IPS DF 6.9 (cell line): ENCODE measurements at regions not wholly inside any gene's neighbourhood (a gene's known extent, or its start where the extent isn't known, plus 50 kb on each side); places are given as distances from the start of the nearest gene placed in this dataset.

Experiments
- DNase-seq: peaks from one replicate; pipeline ENCODE4 v3.0.0-alpha.2; 2013; ENCODE audit warnings: low read depth, low spot score
- H3K27ac ChIP-seq: one replicate; pipeline ENCODE4 v1.5.1; 2013; ENCODE audit warnings: low read length, control low read depth
- H3K27me3 ChIP-seq: 2 replicates; pipeline ENCODE4 v1.6.1; 2013; ENCODE audit warnings: mild to moderate bottlenecking, low read length; ENCODE audit not compliant: control insufficient read depth, insufficient read depth
- H3K36me3 ChIP-seq: 2 replicates; pipeline ENCODE4 v1.6.1; 2013; ENCODE audit warnings: low read length; ENCODE audit not compliant: control insufficient read depth, insufficient read depth
- H3K4me1 ChIP-seq: 2 replicates; pipeline ENCODE4 v1.6.1; 2013; ENCODE audit warnings: low read length; ENCODE audit not compliant: control insufficient read depth, insufficient read depth
- H3K4me3 ChIP-seq: 2 replicates; pipeline ENCODE4 v1.5.1; 2013; ENCODE audit warnings: mild to moderate bottlenecking, low read length
- H3K9me3 ChIP-seq: 2 replicates; pipeline ENCODE4 v1.6.1; 2013; ENCODE audit warnings: low read length, inconsistent platforms; ENCODE audit not compliant: control insufficient read depth, insufficient read depth
- WGBS: extraction: QIAGEN DNeasy Blood & Tissue Kit; methylation state at CpG from one replicate; pipeline ENCODE4 v1.1.7; 2013; ENCODE audit warnings: mixed read lengths, missing lambda C conversion rate; ENCODE audit not compliant: insufficient read length, insufficient coverage; 5-methylcytosine and 5-hydroxymethylcytosine counted together

DNA sequence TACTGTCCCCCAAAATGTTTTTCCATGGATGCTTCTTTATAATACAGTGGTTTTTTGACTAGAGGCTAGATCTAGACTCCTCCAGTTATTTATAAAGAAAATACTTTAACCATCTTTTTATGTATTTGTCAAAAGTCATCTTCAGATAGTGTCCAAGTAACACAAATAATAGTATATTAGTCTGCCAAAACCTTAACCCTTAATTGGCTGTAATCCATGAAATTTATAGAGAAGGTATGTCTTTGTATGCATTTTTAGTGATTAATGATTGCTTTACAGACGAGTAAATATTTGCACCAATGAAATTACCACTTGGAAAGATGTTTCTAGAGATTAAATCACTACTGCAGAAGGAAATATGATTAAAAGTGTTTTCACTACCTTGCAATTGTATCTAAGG, 451.8 kb upstream of the NRXN1 start:
- no peaks in the 10 kb centered on the region for H3K27me3 ChIP-seq
- no peak for DNase-seq
- H3K4me3 ChIP-seq = no peak overlapping the region
- no CpG with 5 or more reads among the region's 1 CpG for WGBS
- no peak overlapping the region for H3K27ac ChIP-seq
- no peaks in the 10 kb centered on the region for H3K4me1 ChIP-seq
- H3K9me3 ChIP-seq = no peaks in the 10 kb centered on the region
- no peaks in the 10 kb centered on the region for H3K36me3 ChIP-seq

DNA sequence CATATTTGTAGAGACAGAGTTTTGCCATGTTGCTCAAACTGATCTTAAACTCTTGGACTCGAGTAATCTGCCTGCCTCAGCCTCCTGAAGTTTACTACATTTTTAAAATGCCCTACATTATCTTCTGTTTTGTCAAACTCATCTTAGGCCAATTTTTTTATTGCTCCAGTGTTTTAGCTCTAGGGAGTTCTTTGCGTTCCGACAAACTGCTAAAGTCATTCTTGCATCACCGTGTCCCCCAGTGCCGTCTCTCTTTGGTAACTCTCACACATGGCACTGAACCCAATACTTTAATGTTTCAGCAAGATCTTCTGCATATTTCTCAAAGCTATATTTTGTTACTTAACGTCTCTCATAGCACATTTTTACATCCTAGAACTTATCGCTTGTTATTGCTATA, 440.9 kb upstream of the NRXN1 start:
- no peaks in the 10 kb centered on the region for H3K4me1 ChIP-seq
- H3K4me3 ChIP-seq = no peak overlapping the region
- no CpG with 5 or more reads among the region's 7 CpGs for WGBS
- H3K36me3 ChIP-seq = no peaks in the 10 kb centered on the region
- H3K27ac ChIP-seq = no peak overlapping the region
- DNase-seq = no peak
- H3K9me3 ChIP-seq = no peaks in the 10 kb centered on the region
- no peaks in the 10 kb centered on the region for H3K27me3 ChIP-seq

DNA sequence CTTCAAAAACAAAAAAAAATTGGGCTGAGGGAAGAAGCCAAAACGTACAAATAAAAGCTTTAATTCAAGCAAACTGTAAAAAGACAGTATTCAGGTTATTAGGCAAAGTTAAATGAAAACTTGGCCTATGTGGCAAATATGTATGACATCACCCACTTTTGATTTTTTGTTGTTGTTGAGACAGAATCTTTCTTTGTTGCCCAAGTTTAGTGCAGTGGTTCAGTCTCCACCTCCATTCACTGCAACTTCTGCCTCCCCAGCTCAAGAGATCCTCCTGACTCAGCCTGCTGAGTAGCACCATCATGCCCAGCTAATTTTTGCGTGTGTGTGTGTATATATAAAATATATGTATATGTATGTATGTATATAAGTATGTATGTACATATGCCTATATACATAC, 440.4 kb upstream of the NRXN1 start:
- H3K27me3 ChIP-seq = no peaks in the 10 kb centered on the region
- no peak overlapping the region for H3K4me3 ChIP-seq
- H3K36me3 ChIP-seq = no peaks in the 10 kb centered on the region
- H3K9me3 ChIP-seq = no peaks in the 10 kb centered on the region
- no peaks in the 10 kb centered on the region for H3K4me1 ChIP-seq
- WGBS = no CpG with 5 or more reads among the region's 2 CpGs
- H3K27ac ChIP-seq = no peak overlapping the region
- no peak for DNase-seq

DNA sequence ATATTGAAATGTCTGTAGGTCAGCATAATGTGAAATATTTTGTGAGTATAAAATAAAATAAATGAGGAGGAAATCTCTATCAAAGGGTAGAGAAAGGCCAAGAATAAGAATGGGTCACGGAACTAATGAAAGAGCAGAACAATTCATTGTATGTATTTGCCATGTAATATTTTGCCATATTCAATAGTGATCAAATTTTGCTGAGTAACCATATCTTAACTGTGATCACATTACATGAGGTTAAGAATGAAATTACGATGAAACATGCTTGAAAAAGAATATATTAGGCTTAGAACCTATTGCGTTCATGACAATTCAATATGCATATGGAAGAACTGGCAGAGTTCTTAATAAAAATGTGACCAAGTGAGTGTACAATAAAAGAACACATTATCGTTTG, 437.2 kb upstream of the NRXN1 start:
- H3K4me3 ChIP-seq = no peak overlapping the region
- H3K27me3 ChIP-seq = no peaks in the 10 kb centered on the region
- H3K36me3 ChIP-seq = no peaks in the 10 kb centered on the region
- no peaks in the 10 kb centered on the region for H3K9me3 ChIP-seq
- H3K27ac ChIP-seq = no peak overlapping the region
- no peak for DNase-seq
- H3K4me1 ChIP-seq = no peaks in the 10 kb centered on the region
- no CpG with 5 or more reads among the region's 4 CpGs for WGBS

DNA sequence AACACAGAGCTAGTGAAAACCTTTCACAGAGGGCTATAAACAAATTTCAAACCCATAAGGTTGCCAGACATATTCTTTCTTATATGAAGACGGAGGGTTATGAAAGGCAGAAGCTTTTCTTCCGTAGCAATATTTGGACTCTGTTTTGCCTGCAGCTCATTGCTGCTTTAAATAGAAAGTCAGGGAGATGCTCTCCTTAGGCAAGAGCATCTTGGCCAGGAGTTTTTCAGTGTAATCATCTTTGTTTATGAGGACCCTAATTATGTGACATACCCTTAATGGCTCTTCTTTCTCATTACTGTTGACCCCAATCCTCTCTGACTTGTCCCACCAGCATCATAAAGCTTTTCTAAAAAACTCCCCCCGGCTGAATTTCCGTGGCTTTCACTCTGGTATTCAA, 433.4 kb upstream of the NRXN1 start:
- Histone ChIP-seq H3K4me3 (no peak overlapping the region), H3K4me1 (no peaks in the 10 kb centered on the region), H3K27ac (no peak overlapping the region), H3K9me3 (no peaks in the 10 kb centered on the region), H3K36me3 (no peaks in the 10 kb centered on the region), H3K27me3 (no peaks in the 10 kb centered on the region)
- DNase-seq = no peak
- WGBS = no CpG with 5 or more reads among the region's 4 CpGs

DNA sequence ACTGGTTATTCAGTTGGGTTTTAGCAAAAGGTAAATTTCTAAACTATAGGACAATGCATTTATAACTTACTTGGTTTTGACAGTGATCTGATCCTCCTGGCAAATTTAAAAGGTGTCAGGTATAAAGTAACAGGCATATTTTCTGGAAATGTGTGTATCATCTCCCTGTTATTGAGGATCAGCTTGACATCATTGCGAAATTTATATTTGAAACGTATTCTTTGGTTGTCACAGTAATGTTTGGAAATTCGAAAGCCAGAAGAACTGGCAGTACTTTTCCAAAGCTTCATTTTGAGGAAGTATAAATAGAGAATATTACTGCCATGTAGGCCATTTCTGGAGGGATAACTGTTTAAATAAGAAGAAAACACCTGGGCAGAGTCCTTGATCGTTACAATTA, 422.2 kb upstream of the NRXN1 start:
- no peaks in the 10 kb centered on the region for H3K9me3 ChIP-seq
- no peaks in the 10 kb centered on the region for H3K36me3 ChIP-seq
- no peaks in the 10 kb centered on the region for H3K27me3 ChIP-seq
- no peak for DNase-seq
- no peaks in the 10 kb centered on the region for H3K4me1 ChIP-seq
- H3K4me3 ChIP-seq = no peak overlapping the region
- H3K27ac ChIP-seq = no peak overlapping the region
- WGBS = no CpG with 5 or more reads among the region's 4 CpGs

DNA sequence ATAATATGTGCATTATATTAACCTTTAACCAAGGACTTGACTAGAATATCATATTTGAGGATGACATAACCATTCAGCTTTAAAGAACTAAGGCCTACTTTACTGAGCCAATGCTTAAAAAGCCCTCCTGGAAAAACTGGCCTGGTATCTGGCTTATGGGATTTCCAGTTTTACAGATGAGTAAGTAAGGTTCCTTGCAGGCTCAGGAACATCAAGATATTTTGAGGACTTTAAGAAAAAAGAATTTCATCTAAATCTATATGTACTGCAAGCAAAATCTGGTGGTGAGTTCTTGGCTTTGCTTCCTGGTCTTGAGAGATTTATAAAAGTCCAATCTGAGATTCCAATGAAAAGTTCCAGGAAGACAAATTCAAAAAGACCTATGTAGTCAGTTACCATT, 417.0 kb upstream of the NRXN1 start:
- H3K9me3 ChIP-seq = no peaks in the 10 kb centered on the region
- H3K4me1 ChIP-seq = no peaks in the 10 kb centered on the region
- no peak for DNase-seq

DNA sequence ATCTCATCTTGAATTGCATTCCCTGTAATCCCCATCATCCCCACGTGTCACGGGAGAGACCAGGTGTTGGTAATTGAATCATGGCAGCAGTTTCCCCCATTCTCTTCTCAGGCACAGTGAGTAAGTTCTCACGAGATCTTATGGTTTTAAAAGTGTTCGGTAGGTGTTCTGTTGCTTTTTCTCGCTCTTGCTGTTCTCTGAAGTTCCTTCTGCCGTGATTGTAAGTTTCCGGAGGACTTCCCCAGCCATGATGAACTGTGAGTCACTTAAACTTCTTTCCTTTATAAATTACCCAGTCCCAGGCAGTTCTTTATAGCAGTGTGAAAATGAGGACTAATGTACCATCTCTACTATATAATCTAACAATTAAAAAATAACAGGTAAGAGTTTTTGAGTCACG, 409.9 kb upstream of the NRXN1 start:
- DNase-seq = no peak
- no CpG with 5 or more reads among the region's 8 CpGs for WGBS
- H3K27me3 ChIP-seq = no peaks in the 10 kb centered on the region

More for the DNA sequence above, 417.0 kb upstream of the NRXN1 start:
- H3K4me3 ChIP-seq = no peak overlapping the region
- H3K27ac ChIP-seq = no peak overlapping the region
- H3K27me3 ChIP-seq = no peaks in the 10 kb centered on the region
- no peaks in the 10 kb centered on the region for H3K36me3 ChIP-seq

DNA sequence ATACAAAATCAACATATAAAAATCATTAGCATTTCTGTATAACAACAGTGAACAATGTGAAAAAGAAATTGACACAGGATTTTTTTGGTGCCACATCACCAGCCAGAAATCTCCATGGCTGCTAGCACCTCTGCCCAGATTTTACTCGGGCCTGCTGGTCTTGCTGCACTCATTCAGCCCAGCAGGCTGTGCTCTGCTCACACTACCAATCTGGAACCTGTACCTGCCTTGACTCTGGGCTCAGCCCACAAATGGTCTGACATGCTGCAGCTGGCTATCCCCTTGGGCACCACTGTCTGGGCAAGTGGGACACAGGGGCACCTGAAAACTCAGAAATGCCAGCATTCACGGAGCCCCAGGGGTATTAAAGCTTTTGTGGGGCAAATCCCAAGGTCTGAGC, 392.5 kb upstream of the NRXN1 start:
- Histone ChIP-seq H3K36me3 (no peaks in the 10 kb centered on the region), H3K9me3 (no peaks in the 10 kb centered on the region), H3K27ac (no peak overlapping the region), H3K4me1 (no peaks in the 10 kb centered on the region), H3K4me3 (no peak overlapping the region), H3K27me3 (no peaks in the 10 kb centered on the region)
- WGBS = no CpG with 5 or more reads among the region's 2 CpGs
- peak; percentile 39 for DNase-seq

More for the DNA sequence above, 409.9 kb upstream of the NRXN1 start:
- Histone ChIP-seq H3K36me3 (no peaks in the 10 kb centered on the region), H3K4me1 (no peaks in the 10 kb centered on the region), H3K27ac (no peak overlapping the region), H3K9me3 (no peaks in the 10 kb centered on the region), H3K4me3 (no peak overlapping the region)

DNA sequence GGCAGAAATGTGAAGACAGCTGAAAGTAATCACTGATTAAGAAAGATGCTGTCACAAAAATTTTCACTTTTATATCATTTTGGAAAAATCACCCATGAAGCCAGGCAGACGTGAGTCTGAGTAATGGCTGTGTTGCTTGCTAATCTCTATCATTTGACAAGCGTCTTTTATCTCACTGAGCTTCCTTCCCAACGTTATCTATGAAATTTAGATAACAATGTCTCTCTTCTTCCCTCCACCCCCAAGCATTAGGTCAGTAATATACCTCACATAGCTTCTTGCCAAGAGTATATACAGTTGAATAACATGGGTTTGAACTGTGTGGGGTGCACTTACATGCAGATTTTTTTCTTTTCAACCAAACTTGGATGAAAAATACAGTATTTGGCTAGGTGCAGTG, 388.6 kb upstream of the NRXN1 start:
- DNase-seq = no peak
- Histone ChIP-seq H3K9me3 (no peaks in the 10 kb centered on the region), H3K27ac (no peak overlapping the region), H3K36me3 (no peaks in the 10 kb centered on the region), H3K4me3 (no peak overlapping the region), H3K4me1 (no peaks in the 10 kb centered on the region), H3K27me3 (no peaks in the 10 kb centered on the region)
- no CpG with 5 or more reads among the region's 3 CpGs for WGBS

DNA sequence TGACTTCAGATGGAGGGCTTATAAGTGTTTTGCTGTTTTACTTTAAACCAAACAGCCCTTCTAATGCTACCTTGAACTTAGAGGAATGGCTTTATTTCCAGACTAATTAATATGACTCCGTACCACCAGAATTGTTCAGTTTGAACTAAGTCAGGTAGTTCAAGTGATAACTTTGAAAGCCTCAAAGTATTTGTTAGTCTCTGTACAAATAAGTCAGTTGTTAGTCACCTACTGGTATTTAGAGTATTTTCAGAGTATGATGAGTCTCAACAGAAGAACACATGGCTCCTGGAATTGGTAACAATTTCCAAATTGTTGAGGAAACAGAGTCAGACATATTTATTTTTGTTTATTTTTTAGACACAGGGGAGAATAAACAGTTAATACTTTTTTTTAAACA, 381.8 kb upstream of the NRXN1 start:
- H3K9me3 ChIP-seq = no peaks in the 10 kb centered on the region
- WGBS = no CpG with 5 or more reads among the region's 1 CpG

More for the DNA sequence above, 381.8 kb upstream of the NRXN1 start:
- Histone ChIP-seq H3K36me3 (no peaks in the 10 kb centered on the region), H3K4me1 (no peaks in the 10 kb centered on the region), H3K27ac (no peak overlapping the region), H3K27me3 (no peaks in the 10 kb centered on the region), H3K4me3 (no peak overlapping the region)
- no peak for DNase-seq
